Esophagus muscularis mucosa (tissue), 4 donors: ENCODE measurements at regions not wholly inside any gene's neighbourhood (a gene's known extent, or its start where the extent isn't known, plus 50 kb on each side); places are given as distances from the start of the nearest gene placed in this dataset.

Source experiments
- DNase-seq: peaks from one replicate; pipeline ENCODE4 v3.0.0-alpha.2; 2017; ENCODE audit errors: extremely low spot score
- H3K27ac ChIP-seq, 4 donors: fragments of 200-600 bp; sonication (generic); replicated peaks in 1 of 4; 1 replicate in 3 of 4; 2 replicates in 1 of 4; pipeline ENCODE4 v1.5.1; 2016 to 2019; ENCODE audit warnings: mild to moderate bottlenecking in 1 of 4
- H3K27me3 ChIP-seq, 4 donors: fragments of 200-600 bp; sonication (generic); one replicate each; pipeline versions ENCODE4 v1.5.1 to v1.6.0; 2016 to 2019
- H3K36me3 ChIP-seq, 4 donors: fragments of 200-600 bp; sonication (generic); one replicate each; pipeline ENCODE4 v1.5.1; 2016 to 2019
- H3K4me1 ChIP-seq, 4 donors: fragments of 200-600 bp; sonication (generic); one replicate each; pipeline ENCODE4 v1.5.1; 2016 to 2019
- H3K4me3 ChIP-seq, 4 donors: fragments of 200-600 bp; sonication (generic); 1 replicate in 2 of 4; 2 replicates in 2 of 4; pipeline ENCODE4 v1.5.1; 2016 to 2019; ENCODE audit warnings: mild to moderate bottlenecking in 4 of 4, moderate library complexity in 1 of 4
- H3K9me3 ChIP-seq, 4 donors: fragments of 200-600 bp; sonication (generic); 1 replicate in 3 of 4; 2 replicates in 1 of 4; pipeline ENCODE4 v1.5.1; 2016 to 2019
- EP300 ChIP-seq: sonication (generic); formaldehyde crosslinking; IDR thresholded peaks from one replicate; pipeline ENCODE4 v1.6.1; 2017; ENCODE audit warnings: antibody characterized with exemption
- POLR2A ChIP-seq: fragments of 450-650 bp; IDR thresholded peaks from one replicate; pipeline ENCODE4 v1.6.1; 2017; ENCODE audit warnings: antibody characterized with exemption, moderate library complexity, mild to moderate bottlenecking, low read depth
- POLR2AphosphoS5 ChIP-seq, 2 donors: sonication (generic); formaldehyde crosslinking; IDR thresholded peaks; one replicate each; pipeline ENCODE4 v1.6.1; 2017; ENCODE audit warnings: antibody characterized with exemption in 2 of 2
- WGBS: methylation state at CpG from one replicate; pipeline ENCODE4 v1.1.5; 2018; 5-methylcytosine and 5-hydroxymethylcytosine counted together
- intact Hi-C: fragments of 100-400 bp; cut with DNase I; formaldehyde crosslinking; loops from one replicate; pipeline ENCODE4 v1.15.1; 2023
- TF ChIP-seq, protein P1 (sequence below), 3 experiments: fragments of 200-600 bp in 2 of 3; fragments of 450-650 bp in 1 of 3; sonication (generic) in 2 of 3; IDR thresholded peaks; one replicate each; pipeline ENCODE4 v1.5.1; 2017 to 2019; ENCODE audit warnings: antibody characterized with exemption in 3 of 3, mild to moderate bottlenecking in 2 of 3, moderate library complexity in 1 of 3

DNA sequence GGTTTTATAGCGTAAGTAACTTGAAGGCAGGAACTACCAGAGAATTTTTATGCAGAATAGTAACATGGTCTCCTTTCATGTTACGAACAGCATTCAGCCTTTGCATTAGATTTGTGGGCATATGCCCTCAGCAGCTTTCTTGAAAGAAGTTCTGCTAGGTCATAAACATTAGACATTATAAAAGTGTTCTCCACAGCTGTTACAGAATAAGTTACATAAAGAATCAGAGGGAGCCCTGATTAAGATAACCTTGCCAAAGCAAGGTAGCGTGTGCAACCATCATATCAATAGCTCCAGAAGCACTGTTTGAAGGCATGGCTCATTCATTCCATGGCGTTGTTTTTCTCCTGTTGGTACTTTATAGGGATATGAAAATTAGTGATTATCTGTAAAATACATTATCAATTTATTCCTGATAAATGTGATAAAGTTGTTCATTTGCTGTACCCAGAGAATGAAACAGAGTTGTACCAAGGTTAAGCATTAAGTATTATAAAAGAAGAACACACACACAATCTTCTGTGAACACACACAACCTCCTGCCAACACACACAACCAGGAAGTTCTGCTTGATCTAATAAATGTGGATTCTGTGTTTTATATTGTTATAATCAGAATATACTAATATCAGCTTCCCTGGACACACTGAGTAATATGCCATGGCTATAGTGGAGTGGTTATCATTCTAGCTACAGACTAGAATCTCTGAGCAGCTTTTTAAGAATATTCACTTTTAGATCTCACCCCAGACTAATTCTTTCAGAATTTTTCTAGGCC, 286.7 kb upstream of the SLC39A10 start:
- 100% methylated on average over 4 of the region's 4 CpGs for WGBS
- Histone ChIP-seq H3K27me3 (no peaks in the 10 kb centered on the region), H3K9me3 (no peaks in the 10 kb centered on the region), H3K4me1 (no peaks in the 10 kb centered on the region), H3K4me3 (no peak overlapping the region), H3K27ac (no peak overlapping the region), H3K36me3 (no peaks in the 10 kb centered on the region)
- no peak for DNase-seq
- TF ChIP-seq POLR2AphosphoS5 (IDR thresholded peaks at IDR 0.05) (no peak), EP300 (no peak), POLR2A (no peak)
- TF ChIP-seq, protein P1, sequence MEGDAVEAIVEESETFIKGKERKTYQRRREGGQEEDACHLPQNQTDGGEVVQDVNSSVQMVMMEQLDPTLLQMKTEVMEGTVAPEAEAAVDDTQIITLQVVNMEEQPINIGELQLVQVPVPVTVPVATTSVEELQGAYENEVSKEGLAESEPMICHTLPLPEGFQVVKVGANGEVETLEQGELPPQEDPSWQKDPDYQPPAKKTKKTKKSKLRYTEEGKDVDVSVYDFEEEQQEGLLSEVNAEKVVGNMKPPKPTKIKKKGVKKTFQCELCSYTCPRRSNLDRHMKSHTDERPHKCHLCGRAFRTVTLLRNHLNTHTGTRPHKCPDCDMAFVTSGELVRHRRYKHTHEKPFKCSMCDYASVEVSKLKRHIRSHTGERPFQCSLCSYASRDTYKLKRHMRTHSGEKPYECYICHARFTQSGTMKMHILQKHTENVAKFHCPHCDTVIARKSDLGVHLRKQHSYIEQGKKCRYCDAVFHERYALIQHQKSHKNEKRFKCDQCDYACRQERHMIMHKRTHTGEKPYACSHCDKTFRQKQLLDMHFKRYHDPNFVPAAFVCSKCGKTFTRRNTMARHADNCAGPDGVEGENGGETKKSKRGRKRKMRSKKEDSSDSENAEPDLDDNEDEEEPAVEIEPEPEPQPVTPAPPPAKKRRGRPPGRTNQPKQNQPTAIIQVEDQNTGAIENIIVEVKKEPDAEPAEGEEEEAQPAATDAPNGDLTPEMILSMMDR (IDR thresholded peaks at IDR 0.05): no peak
- intact Hi-C loops: no loop called here

DNA sequence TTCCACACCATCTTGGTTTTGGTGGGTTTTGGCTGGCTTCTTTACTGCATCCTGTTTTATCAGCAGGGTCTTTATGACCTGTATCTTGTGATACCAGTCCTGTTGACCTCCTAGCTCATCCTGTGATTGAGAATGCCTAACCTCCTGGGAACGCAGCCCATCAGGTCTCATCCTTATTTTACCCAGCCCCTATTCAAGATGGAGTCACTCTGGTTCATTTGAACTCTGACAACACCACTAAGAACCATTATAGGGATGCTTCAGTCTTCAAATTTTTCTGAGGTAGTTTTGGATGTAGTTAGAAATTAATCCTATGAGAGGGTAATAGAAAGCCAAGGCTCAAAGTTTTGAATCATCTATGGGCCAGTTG, 287.8 kb upstream of the SLC39A10 start:
- H3K4me3 ChIP-seq: no peak overlapping the region
- 0% methylated on average over 1 of the region's 1 CpG for WGBS
- TF ChIP-seq, protein P1 (IDR thresholded peaks at IDR 0.05): no peak
- H3K4me1 ChIP-seq: peaks cover 0 to 4% (median 0%) of the 10 kb centered on the region in 4 donors
- intact Hi-C loops: no loop called here
- no peaks in the 10 kb centered on the region for H3K9me3 ChIP-seq
- H3K27me3 ChIP-seq: no peaks in the 10 kb centered on the region
- H3K36me3 ChIP-seq: no peaks in the 10 kb centered on the region
- no peak for DNase-seq
- H3K27ac ChIP-seq: no peak overlapping the region

DNA sequence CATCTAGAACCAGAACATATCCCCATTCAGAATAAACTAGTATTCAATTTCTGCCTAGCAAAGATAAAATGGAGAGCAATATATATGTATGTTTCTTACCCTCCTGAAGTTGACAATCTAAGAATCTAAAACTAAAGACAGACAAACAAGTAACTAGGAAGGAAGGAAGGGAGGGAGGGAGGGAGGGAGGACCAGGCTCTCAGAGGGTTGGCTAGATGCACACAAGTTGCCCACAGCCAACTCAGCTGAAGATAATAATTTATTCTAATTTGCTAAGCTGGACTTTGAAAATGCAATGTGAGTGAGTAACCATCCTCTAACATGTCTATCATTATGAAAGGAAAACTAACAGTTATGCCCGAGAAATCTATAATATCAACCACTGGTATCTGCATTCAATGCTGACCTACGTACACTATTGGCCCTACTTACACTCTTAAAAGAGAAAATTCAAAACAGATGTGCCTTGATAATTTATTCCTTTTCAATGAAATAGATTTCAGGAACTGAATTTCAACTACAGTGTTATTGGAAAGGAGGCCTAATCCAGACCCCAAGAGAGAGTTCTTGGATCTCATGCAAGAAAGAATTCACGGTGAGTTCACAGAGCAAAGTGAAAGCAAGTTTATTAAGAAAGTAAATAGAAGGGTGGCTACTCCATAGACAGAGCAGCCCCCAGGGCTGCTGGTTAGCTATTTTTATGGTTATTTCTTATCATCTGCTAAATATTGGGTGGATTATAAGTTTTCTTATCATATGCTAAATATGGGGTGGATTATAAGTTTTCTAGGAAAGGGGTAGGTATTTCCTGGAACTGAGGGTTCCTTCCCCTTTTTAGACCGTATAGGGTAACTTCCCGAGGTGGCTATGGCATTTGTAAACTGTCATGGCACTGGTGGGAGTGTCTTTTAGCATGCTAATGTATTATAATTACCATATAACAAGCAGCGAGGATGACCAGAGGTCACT, 288.5 kb upstream of the SLC39A10 start:
- 84% methylated on average over 6 of the region's 6 CpGs for WGBS
- no peaks in the 10 kb centered on the region for H3K36me3 ChIP-seq
- H3K9me3 ChIP-seq: no peaks in the 10 kb centered on the region
- no peak overlapping the region for H3K27ac ChIP-seq
- H3K4me1 ChIP-seq: peaks cover 0 to 4% (median 0%) of the 10 kb centered on the region in 4 donors
- no peaks in the 10 kb centered on the region for H3K27me3 ChIP-seq
- no peak for DNase-seq
- intact Hi-C loops: no loop called here
- no peak overlapping the region for H3K4me3 ChIP-seq
- TF ChIP-seq POLR2A (no peak), POLR2AphosphoS5 (IDR thresholded peaks at IDR 0.05) (no peak), EP300 (no peak)
- TF ChIP-seq, protein P1 (IDR thresholded peaks at IDR 0.05): no peak

- intact Hi-C loops: no loop called here
- no peak for TF ChIP-seq EP300
- no peak for TF ChIP-seq POLR2AphosphoS5 (IDR thresholded peaks at IDR 0.05)
- TF ChIP-seq, protein P1 (IDR thresholded peaks at IDR 0.05): no peak
- no peak for TF ChIP-seq POLR2A
- Histone ChIP-seq H3K4me1 (peaks cover 0 to 4% (median 0%) of the 10 kb centered on the region in 4 donors), H3K27me3 (no peaks in the 10 kb centered on the region), H3K36me3 (no peaks in the 10 kb centered on the region), H3K4me3 (no peak overlapping the region), H3K9me3 (no peaks in the 10 kb centered on the region), H3K27ac (no peak overlapping the region)
- 96% methylated on average over 2 of the region's 2 CpGs for WGBS
- DNase-seq: no peak
Observed at GRCh38 chr2:195367809-195368208, 289.2 kb upstream of the SLC39A10 start.
